HUES64 (cell line): ENCODE measurements at regions not wholly inside any gene's neighbourhood (a gene's known extent, or its start where the extent isn't known, plus 50 kb on each side); places are given as distances from the start of the nearest gene placed in this dataset.
"Not testable (repeated sequence)": the region's sequence is repeated elsewhere in the genome, so short reads cannot be mapped to it uniquely, and the experiment has no call there.

Source experiments
- H3K27ac ChIP-seq: 2 replicates; pipeline ENCODE4 v1.7.0; 2013; ENCODE audit warnings: low read depth, low read length, inconsistent platforms
- H3K27me3 ChIP-seq: 2 replicates; pipeline ENCODE4 v1.6.1; 2013; ENCODE audit warnings: mild to moderate bottlenecking, low read length; ENCODE audit not compliant: insufficient read depth
- H3K36me3 ChIP-seq: 2 replicates; pipeline ENCODE4 v1.6.1; 2013; ENCODE audit warnings: mild to moderate bottlenecking, low read length; ENCODE audit not compliant: insufficient read depth
- H3K4me1 ChIP-seq: 2 replicates; pipeline ENCODE4 v1.6.1; 2013; ENCODE audit warnings: mild to moderate bottlenecking, low read length, moderate library complexity; ENCODE audit not compliant: insufficient read depth
- H3K4me3 ChIP-seq: 2 replicates; pipeline ENCODE4 v1.5.1; 2013; ENCODE audit warnings: mild to moderate bottlenecking, low read length, moderate library complexity
- H3K9ac ChIP-seq: 2 replicates; pipeline ENCODE4 v1.6.1; 2013; ENCODE audit warnings: mild to moderate bottlenecking, low read depth, low read length
- H3K9me3 ChIP-seq: 2 replicates; pipeline ENCODE4 v1.6.1; 2013; ENCODE audit warnings: low read depth, low read length; ENCODE audit not compliant: insufficient read depth
- WGBS: fragments of 150-250, 120-280 bp; methylation state at CpG from one replicate; pipeline ENCODE4 v1.1.7; 2013; ENCODE audit warnings: missing lambda C conversion rate; 5-methylcytosine and 5-hydroxymethylcytosine counted together

DNA sequence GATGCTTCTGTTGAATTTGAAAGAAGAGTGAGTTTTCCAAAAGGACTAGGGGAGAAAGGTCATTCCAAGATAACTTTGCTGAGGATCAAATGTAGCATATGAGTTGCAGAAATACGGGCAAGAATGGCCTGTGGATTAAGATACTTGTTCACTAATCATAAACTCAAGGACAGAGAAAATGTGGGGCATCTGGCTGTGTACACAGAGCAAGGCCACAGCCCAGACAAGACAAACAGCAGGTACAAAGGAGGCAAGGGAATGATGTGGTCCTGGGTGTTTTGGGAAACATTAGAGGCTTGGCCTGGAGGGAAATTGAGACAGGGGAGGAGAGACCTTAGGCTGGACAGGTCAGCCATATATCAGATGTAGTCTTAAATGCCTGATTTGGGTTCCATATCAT lies 254.8 kb downstream of the TTC32 start:
- Histone ChIP-seq H3K9ac (no peak overlapping the region), H3K4me1 (no peaks in the 10 kb centered on the region), H3K27me3 (no peaks in the 10 kb centered on the region), H3K9me3 (no peaks in the 10 kb centered on the region), H3K4me3 (no peak overlapping the region), H3K27ac (no peak overlapping the region), H3K36me3 (no peaks in the 10 kb centered on the region)
- 95% methylated on average over 1 of the region's 1 CpG for WGBS

DNA sequence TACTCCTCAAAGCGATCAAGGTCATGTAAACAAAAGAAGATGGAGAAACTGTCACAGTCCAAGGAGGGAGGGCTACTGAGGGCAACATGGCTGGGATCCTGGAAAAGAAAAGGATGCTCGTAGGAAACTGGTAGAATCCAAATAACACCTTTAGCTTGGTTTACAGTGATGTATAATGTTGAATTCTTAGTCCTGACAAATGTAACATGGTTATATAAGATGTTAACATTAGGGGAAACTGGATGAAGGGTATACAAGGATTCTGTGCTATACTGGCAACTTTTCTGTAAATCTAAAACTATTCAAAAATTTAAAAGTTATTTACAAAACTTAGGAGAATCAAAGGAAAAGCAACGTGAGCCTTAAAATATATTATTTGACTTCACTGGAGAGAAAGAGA lies 257.0 kb downstream of the TTC32 start:
- Histone ChIP-seq H3K9ac (no peak overlapping the region), H3K4me3 (no peak overlapping the region), H3K9me3 (no peaks in the 10 kb centered on the region), H3K27me3 (no peaks in the 10 kb centered on the region), H3K27ac (no peak overlapping the region), H3K36me3 (no peaks in the 10 kb centered on the region), H3K4me1 (no peaks in the 10 kb centered on the region)
- 92% methylated on average over 3 of the region's 3 CpGs for WGBS

DNA sequence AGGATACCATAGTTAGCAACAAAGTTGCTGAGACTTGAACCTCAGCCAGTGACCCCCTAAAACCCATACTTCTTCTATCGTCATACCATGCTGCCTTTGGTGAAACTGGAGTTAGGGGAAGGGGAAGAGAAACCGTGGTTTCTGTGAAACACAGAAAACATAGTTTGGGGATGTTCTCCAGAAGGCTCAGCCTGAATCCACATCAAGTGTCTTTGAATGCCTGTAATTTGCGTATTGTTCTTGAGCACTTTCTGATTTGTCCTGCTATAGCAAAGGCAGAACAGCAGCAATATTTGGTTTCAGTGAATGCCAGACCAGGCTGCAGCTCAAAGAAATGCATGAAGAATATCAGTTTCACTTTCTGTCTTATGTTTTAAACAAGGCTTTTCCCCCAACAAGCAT lies 258.7 kb downstream of the TTC32 start:
- Histone ChIP-seq H3K27me3 (no peaks in the 10 kb centered on the region), H3K4me1 (no peaks in the 10 kb centered on the region), H3K36me3 (no peaks in the 10 kb centered on the region), H3K9me3 (no peaks in the 10 kb centered on the region), H3K4me3 (no peak overlapping the region), H3K27ac (no peak overlapping the region), H3K9ac (no peak overlapping the region)
- 91% methylated on average over 3 of the region's 3 CpGs for WGBS

DNA sequence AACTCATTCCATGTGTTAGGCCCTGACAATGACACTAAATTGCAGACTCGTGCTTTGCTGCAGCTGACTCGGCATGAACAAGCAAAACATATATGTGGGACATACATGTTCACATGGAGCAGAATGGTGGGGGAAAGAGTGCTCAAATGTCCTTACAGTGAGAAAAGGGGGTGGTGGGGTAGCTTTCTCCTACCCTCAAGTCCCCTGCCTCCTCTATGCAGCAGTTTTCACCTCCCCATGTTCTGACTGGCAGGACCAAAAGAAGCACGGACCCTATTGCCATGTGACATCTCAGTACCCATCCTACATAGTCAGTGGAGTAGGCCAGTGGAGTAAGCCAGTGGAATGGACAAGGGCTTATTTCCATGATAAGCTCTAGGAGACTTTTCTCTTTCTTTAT lies 259.3 kb downstream of the TTC32 start:
- Histone ChIP-seq H3K4me1 (no peaks in the 10 kb centered on the region), H3K9ac (no peak overlapping the region), H3K27ac (no peak overlapping the region), H3K36me3 (no peaks in the 10 kb centered on the region), H3K27me3 (no peaks in the 10 kb centered on the region), H3K9me3 (no peaks in the 10 kb centered on the region), H3K4me3 (no peak overlapping the region)
- WGBS, result 94% methylated on average over 2 of the region's 3 CpGs

DNA sequence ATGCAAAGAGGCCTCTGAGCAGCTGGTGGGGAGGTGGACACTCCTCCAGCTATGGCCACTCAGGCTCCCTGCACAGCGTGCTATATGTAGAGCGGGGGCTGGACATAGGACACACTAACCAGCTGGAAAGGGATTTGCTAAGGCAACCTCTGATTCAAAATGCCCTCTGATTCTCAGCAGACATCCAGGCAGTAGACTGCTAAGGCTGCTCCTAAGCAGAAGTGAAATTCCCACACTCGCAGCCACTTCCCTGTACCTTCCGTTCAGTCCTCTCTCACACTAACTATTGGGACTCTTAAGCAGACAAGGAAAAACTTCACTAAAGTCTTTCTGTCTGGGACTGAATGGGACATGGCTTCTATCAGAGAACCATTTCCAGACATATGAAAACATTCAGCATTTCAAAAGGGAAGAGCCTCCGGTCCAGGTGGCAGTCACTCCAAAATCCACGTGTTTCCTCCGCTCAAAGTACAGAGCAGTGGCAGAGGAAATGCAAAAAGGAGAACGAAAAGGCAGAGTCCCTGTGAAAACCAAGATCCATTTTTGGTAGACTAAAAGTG lies 265.8 kb downstream of the TTC32 start:
- H3K4me3 ChIP-seq, result no peak overlapping the region
- no peak overlapping the region for H3K27ac ChIP-seq
- H3K9ac ChIP-seq, result no peak overlapping the region
- no peaks in the 10 kb centered on the region for H3K27me3 ChIP-seq
- H3K36me3 ChIP-seq, result no peaks in the 10 kb centered on the region
- H3K4me1 ChIP-seq, result no peaks in the 10 kb centered on the region
- WGBS, result 95% methylated on average over 8 of the region's 8 CpGs
- no peaks in the 10 kb centered on the region for H3K9me3 ChIP-seq

DNA sequence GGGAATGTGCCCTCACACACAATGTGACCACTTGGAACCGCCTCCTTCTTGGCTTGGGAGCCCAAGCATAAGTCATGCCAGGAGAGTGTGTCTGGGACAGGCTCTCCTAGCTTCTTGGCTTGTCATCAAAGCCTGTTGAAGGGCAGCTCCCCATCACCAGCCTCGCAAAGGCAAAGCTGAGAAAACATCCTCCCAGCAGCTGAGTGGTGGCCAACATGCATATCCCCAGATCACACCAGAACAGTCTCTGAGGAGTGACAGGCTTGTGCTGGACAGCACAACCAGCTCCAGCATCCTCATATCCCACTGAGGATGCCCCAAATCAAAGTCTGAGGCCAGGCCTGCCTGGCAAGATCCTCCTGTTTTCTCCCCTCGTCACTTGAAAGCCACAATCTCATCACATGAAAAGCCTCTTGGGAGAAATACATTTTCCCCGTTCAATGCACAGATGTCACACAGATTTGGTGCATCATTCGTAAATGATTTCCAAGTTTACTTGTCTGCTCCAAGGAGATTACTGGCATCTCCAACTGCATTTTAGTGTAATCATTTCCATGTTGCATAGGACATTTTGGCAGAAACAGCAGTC lies 269.3 kb downstream of the TTC32 start:
- H3K4me1 ChIP-seq, result no peaks in the 10 kb centered on the region
- 93% methylated on average over 5 of the region's 5 CpGs for WGBS

DNA sequence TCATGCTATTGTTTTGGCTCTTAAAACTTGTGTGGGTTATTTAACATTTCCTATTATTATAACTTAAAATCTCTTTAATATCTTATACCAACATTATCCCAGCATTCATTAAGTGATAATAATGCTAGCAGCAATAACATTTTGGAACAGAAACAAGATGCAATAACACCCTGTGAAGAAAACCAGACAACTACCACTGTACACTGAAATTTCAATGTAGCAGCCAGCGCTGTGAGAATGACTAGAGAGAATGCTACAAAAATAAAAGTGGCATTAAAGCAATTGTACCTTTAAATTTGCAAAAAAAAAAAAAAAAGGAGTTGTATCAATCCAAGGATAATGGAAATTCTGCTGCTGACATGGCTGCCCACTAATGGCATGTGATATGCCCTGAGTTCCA lies 269.9 kb downstream of the TTC32 start:
- Histone ChIP-seq H3K27ac (no peak overlapping the region), H3K27me3 (no peaks in the 10 kb centered on the region), H3K4me3 (no peak overlapping the region), H3K9ac (no peak overlapping the region), H3K9me3 (no peaks in the 10 kb centered on the region), H3K36me3 (no peaks in the 10 kb centered on the region), H3K4me1 (no peaks in the 10 kb centered on the region)
- WGBS, result 100% methylated on average over 1 of the region's 1 CpG

More for the DNA sequence above, 269.3 kb downstream of the TTC32 start:
- no peaks in the 10 kb centered on the region for H3K9me3 ChIP-seq
- no peak overlapping the region for H3K4me3 ChIP-seq
- H3K27me3 ChIP-seq, result no peaks in the 10 kb centered on the region
- H3K9ac ChIP-seq, result no peak overlapping the region
- no peak overlapping the region for H3K27ac ChIP-seq
- H3K36me3 ChIP-seq, result no peaks in the 10 kb centered on the region

DNA sequence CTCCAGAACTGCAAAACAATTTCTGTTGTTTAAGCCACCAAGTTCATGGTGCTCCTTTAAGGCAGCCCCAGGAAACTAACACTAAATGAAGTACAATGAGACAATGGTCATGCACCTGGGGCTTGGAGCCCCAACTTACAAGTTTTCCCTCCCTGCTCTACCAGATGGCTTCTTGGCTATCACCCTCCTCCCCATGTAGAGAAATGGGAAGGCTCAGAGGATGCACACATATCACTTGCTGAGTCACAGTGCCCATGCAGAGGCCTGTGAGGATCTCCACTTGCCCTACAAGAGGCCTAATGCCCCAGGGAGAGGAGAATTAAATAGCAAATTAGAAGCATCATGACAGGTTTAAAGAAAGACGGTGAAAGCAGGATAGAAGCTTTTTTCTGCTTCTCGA lies 270.9 kb downstream of the TTC32 start:
- no peaks in the 10 kb centered on the region for H3K9me3 ChIP-seq
- no peaks in the 10 kb centered on the region for H3K36me3 ChIP-seq
- no peak overlapping the region for H3K27ac ChIP-seq
- no peak overlapping the region for H3K4me3 ChIP-seq
- WGBS, result 97% methylated on average over 2 of the region's 2 CpGs
- H3K27me3 ChIP-seq, result no peaks in the 10 kb centered on the region
- no peaks in the 10 kb centered on the region for H3K4me1 ChIP-seq
- H3K9ac ChIP-seq, result no peak overlapping the region

DNA sequence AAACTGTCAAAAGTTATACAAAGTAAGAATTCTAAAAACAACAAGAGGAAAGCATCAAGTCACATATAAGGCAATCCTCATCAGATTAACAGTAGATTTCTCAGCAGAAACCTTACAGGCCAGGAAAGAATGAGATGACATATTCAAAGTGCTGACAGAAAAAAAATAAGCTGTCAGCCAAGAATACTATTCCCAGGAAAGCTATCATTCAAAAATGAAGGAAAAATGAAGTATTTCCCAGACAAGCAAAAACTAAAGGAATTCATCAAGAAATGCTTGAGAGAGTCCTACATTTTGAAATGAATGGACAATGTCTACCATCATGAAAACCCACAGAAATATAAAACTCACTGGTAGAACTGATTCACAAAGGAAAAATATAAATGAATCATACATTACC lies 268.9 kb upstream of the OSR1 start:
- H3K4me3 ChIP-seq, result no peak overlapping the region
- H3K27me3 ChIP-seq, result no peaks in the 10 kb centered on the region
- no peaks in the 10 kb centered on the region for H3K9me3 ChIP-seq
- no peak overlapping the region for H3K9ac ChIP-seq
- no peak overlapping the region for H3K27ac ChIP-seq
- no peaks in the 10 kb centered on the region for H3K4me1 ChIP-seq
- H3K36me3 ChIP-seq, result no peaks in the 10 kb centered on the region

DNA sequence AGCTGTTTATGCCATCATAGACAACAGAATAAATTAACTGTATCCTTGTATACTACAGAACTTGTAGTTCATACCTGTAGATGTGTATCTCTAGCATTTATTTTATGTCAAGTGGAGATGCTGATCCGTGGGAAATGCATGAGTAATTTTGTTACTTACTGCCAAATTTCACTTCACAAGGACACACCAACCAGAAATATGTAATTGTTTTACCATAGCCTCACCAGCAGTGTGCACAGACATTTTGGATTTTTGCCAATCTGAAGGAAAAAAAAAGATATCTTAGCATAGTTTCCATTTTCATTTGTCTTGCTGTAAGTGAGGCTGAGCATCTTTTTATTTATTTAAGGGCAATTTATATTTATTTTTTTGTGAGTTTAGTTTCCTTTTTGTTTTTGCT lies 265.1 kb upstream of the OSR1 start:
- peaks cover 3% of the 10 kb centered on the region; the same call in 1 of the 2 replicates for H3K9me3 ChIP-seq
- no peaks in the 10 kb centered on the region for H3K36me3 ChIP-seq
- WGBS, result 92% methylated on average over 1 of the region's 1 CpG

DNA sequence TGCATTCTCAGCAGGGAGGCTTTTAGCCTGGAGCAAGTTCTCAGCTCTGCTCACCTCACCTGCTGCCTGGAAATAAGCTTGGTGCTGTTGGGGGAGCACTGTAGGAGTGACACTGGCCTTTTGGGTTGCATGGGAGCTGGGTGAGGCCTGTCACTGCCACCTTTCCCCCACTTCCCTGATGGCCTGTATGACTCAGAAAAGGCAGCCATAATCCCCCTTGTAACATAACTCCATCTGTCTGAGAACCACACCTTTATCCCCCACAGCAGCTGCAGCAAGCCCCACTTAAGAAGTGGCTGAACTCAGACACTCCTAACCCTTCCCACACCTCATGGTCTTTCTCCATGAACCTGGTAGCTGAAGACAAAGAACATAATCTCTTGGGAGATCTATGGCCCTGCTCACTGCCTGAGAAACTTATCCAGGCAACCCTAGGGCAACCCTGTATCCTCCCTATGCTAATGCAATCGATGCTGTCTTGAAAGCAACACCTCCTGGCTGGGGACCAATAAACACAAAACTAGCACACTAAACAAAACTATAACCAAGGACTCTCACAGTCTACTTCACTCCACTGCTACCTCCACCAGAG lies 258.9 kb upstream of the OSR1 start:
- H3K27me3 ChIP-seq, result no peaks in the 10 kb centered on the region
- no peaks in the 10 kb centered on the region for H3K4me1 ChIP-seq
- H3K9me3 ChIP-seq, result peaks cover 19% of the 10 kb centered on the region
- H3K4me3 ChIP-seq, result no peak overlapping the region
- no peak overlapping the region for H3K9ac ChIP-seq
- no peak overlapping the region for H3K27ac ChIP-seq
- 89% methylated on average over 1 of the region's 1 CpG for WGBS
- no peaks in the 10 kb centered on the region for H3K36me3 ChIP-seq

More for the DNA sequence above, 265.1 kb upstream of the OSR1 start:
- Histone ChIP-seq H3K27ac (no peak overlapping the region), H3K4me1 (no peaks in the 10 kb centered on the region), H3K4me3 (no peak overlapping the region), H3K9ac (no peak overlapping the region), H3K27me3 (no peaks in the 10 kb centered on the region)

DNA sequence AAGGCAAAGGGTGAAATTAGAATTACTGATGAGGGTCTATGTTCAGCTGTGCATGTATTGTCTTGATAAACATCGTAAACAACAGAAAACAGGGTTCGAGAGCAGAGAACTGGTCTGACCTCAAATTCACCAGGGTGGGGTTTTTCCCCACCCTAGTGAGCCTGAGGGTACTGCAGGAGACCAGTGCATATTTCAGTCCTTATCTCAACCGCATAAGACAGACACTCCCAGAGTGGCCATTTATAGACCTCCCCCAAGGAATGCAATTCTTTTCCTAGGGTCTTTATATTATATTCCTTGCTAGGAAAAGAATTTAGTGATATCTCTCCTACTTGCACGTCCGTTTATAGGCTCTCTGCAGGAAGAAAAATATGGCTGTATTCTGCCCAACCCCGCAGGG lies 257.0 kb upstream of the OSR1 start:
- H3K27ac ChIP-seq, H3K4me3 ChIP-seq, H3K27me3 ChIP-seq, H3K9ac ChIP-seq, H3K36me3 ChIP-seq, H3K4me1 ChIP-seq: not testable (repeated sequence)
- 94% methylated on average over 6 of the region's 6 CpGs for WGBS
- peaks cover 19% of the 10 kb centered on the region for H3K9me3 ChIP-seq
